Occipital lobe (tissue), 1 donor: ENCODE measurements at regions not wholly inside any gene's neighbourhood (a gene's known extent, or its start where the extent isn't known, plus 50 kb on each side); places are given as distances from the start of the nearest gene placed in this dataset.

Source experiments
- DNase-seq: peaks from one replicate; lab custom pipeline; 2025; lab: John Stamatoyannopoulos, UW

GRCh38 chr15:68524753-68525584 lies 53.8 kb upstream of the CORO2B start:
- DNase-seq: no peak

- no peak for DNase-seq
Measured at GRCh38 chr15:68525815-68526214, 53.0 kb upstream of the CORO2B start.

- no peak for DNase-seq
Measured at GRCh38 chr15:68526269-68526668, 52.5 kb upstream of the CORO2B start.

DNA sequence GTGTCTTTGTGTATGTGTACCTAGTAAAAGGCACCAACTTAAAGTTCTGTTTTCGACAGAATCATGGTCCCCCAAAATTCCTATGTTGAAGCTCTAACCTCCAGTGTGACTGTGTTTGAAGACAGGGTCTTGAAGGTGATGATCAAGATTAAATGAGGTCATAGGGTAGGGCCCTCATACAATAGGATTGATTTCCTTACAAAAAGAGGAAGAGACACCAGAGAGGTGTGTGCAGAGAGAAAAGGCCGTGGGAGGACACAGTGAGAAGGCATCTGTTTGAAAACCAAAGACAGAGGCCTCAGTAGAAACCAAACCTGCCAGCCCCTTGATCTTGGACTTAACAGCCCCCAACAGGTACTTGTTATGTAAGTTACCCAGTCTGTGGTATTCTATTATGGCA lies 52.0 kb upstream of the CORO2B start:
- DNase-seq: no peak

DNA sequence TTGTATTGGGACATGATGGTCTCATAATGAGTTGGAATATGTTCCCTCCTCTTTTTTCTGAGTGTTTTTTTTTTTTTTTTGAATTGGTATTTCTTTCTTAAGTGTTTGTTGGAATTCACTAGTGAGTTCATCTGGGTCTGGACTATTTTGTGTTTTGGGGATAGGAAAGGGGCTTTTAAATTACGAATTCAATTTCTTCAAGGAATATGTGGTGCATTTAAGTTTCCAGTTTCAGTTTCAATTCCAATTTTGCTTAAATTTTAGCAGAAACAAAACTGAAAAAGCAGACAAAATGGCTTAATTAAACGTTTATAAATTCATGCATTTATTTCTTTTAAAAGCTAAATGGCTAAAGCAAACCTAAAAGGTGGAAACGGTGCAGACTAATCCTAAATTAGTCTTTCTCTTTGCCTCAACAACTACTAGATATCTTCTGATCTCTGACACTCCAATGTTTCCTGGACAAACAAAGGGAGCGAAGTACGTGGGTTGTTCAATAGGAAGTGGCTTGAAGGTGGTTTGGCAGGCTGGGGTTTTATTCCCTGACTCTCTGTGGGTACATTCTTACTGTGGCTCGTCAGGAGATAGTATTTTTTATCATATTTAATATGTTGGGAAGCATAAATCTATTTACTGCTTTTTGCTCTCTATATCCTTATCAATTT lies 50.0 kb upstream of the CORO2B start:
- DNase-seq: no peak
